ENCODE measurements at regions not wholly inside any gene's neighbourhood (a gene's known extent, or its start where the extent isn't known, plus 50 kb on each side); places are given as distances from the start of the nearest gene placed in this dataset.

- TF ChIP-seq, protein P1, sequence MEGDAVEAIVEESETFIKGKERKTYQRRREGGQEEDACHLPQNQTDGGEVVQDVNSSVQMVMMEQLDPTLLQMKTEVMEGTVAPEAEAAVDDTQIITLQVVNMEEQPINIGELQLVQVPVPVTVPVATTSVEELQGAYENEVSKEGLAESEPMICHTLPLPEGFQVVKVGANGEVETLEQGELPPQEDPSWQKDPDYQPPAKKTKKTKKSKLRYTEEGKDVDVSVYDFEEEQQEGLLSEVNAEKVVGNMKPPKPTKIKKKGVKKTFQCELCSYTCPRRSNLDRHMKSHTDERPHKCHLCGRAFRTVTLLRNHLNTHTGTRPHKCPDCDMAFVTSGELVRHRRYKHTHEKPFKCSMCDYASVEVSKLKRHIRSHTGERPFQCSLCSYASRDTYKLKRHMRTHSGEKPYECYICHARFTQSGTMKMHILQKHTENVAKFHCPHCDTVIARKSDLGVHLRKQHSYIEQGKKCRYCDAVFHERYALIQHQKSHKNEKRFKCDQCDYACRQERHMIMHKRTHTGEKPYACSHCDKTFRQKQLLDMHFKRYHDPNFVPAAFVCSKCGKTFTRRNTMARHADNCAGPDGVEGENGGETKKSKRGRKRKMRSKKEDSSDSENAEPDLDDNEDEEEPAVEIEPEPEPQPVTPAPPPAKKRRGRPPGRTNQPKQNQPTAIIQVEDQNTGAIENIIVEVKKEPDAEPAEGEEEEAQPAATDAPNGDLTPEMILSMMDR (IDR thresholded peaks at IDR 0.05) = no peak
- TF ChIP-seq POLR2A (IDR thresholded peaks at IDR 0.05) (no peak), POLR2AphosphoS5 (IDR thresholded peaks at IDR 0.05) (no peak)
Observed at GRCh38 chr2:173614265-173614930, 259.7 kb downstream of the CDCA7 start.
